Stimulated activated CD4-positive, alpha-beta T cell treated with anti-CD3 and anti-CD28 coated beads, Interleukin-4, amount 100 ng/mL, for 48 hours (primary cell): ENCODE measurements at regions not wholly inside any gene's neighbourhood (a gene's known extent, or its start where the extent isn't known, plus 50 kb on each side); places are given as distances from the start of the nearest gene placed in this dataset.
A peak's percentile ranks its signal among the peaks of the same experiment; 100 is the strongest.

Experiments used
- DNase-seq, 2 donors: peaks; one replicate each; pipeline ENCODE4 v3.0.0-alpha.2; 2020; ENCODE audit warnings: low read depth in 2 of 2

DNA sequence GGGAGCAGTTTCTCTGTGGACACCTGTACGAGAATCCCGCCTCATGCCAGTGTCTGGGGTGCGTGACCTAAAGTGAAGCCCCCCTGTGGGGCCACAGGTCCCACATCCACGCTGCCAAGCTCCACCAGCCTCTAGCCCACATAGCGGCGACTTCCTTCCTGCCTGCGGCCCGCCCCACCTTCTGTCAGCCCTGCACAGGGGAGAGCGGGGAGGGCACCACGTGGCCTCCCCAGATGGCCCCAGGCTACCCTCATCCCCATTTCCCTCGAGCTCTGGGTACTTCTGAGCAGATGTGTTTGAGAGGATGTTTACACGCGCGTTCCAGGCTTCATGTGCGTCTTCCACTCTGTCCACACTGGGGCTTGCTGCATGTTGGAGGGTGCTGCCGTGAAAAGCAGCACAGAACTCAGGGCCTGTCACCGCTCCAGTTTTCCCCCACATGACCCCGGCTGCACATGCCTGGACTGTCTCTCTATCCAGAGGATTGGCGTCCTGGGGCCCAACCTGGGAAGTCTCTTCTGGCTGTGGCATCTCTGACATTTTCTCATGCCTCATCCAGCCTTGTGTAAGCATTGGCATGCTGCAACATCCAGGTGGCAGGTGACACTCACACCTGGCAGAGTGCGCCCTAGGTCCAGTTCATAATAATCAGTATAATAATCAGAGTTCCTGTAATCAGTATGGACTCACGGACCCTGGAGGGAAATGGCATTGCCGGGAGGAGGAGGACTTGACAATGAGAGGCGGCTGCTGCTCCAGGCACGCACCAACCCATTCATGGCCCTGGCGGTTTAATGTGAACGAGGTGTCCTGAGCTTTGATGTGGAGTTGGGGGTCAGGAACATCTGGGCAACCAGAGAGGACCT lies 146.3 kb upstream of the TWIST2 start:
- no peak for DNase-seq

DNA sequence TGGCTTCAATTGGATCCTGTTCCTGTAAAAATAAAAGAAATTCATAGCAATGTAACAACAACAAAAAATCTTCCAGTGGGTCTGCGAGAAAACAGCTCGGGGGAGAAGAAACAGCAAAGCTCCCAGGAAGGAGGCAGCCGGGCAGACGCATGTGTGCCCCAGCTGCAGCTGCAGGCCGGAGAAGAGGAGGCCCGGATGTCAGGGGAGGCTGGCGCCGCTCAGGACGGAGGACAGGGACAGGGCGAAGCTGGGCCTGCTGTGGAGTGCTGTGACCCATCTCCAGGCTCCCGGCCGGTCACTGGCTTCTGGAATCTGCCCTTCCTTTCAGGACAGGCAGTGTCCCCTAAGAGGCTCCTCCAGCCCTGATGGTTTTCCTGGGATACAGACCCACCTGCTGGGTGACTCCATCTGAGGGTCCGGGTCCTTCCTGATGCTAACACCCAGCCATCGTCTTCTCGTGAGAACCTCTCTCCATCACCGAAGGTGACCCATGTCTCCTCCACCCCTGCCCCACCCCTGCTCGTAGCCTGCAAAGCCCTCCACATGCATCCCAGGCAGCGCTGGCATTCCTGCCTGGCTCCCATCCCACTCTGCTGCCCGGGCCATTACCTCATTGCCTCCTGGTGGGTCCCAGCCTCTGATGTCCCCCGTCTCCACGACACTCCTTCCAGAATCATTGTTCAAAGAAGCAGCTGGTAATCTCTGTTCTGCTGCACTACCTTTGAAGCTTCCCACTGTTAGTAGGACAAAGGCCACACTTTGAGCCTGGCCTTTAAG lies 145.4 kb upstream of the TWIST2 start:
- no peak for DNase-seq

DNA sequence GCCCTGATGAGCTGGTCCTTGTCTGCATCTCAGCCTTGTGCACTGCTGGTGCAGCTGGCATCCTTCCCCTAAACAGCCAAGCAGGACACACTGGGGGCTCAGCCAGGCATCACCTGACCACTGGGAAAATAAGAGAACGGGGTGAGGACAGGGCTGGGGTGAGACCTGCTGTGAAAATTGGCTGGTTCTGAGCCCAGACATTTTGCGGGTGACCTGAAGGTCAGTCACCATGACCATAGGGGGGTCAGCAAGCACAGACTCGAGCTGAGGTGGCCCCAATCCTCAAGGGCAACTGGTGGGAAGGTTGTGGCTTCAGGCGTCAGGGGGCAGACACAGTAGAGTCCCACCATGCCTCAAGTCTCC lies 144.9 kb upstream of the TWIST2 start:
- no peak for DNase-seq

DNA sequence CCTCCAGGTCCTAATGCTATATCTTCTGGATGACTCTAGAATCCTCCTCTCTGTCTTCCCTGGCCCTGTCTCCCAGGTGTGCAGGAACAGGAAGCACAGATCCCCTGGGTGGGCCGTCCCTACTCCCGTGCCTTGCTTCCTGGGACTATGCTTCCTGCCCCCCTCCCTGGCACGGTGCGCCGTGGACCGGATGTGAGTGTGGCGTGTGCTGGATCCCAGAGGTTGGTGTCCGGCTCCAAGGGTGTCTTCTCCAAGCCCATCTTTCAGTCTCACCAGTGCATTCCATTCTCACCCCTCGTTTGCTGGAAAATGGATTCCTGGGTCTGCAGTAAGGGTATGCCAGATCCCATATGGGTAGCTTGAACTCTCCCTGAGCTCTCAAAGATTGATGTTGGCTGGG lies 144.4 kb upstream of the TWIST2 start:
- DNase-seq: no peak

DNA sequence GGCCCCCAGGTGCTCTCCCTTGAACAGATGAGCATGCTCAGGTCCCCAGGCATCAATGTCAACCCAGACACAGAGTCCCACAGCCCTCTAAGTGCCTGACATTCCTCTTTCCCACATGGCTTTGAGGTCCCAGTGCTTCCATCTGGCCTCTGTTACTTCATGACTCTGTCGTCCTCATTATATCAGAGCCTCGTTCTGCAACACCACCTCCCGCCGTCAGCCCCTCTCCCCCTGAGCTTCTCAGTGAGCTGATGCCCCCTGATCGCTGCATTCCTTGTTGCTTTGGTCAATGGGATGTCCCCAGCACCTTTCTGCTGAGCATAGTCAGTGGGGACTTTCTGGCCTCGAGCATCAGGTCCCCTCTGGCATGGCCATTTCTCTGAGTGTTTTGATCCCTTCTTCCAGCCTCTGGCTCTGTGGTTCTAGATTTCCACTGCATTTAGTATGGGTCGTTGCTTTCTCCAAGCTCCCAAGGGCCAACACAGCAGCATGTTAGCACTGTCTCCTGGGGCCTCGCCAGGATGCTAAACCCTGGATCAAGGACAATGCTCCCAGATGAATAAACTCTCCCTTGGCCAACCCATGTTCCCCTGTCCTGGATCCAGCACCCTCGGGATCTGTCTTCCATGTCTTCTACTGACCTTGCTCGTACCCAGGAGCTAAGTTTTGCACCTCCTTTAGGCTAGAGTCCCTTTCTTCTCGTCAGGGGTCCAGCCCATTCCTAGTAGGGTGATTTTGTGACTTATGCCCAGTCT lies 143.2 kb upstream of the TWIST2 start:
- no peak for DNase-seq

DNA sequence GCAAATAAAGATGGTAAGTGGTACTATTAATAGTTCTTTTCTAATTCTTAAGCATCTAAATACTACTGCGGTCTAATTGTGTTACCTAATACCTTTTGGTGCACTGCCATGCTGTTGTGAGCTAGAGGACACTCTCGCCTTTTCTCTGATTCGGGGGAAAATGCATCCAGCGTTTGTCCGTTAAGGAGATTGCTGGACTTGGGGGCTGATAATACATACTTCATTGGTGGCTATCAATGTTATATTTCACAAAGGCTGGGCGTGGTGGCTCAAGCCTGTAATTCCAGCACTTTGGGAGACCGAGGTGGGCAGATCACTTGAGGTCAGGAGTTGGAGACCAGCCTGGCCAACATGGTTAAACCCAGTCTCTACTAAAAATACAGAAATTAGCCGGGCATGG lies 141.7 kb upstream of the TWIST2 start:
- DNase-seq: no peak

DNA sequence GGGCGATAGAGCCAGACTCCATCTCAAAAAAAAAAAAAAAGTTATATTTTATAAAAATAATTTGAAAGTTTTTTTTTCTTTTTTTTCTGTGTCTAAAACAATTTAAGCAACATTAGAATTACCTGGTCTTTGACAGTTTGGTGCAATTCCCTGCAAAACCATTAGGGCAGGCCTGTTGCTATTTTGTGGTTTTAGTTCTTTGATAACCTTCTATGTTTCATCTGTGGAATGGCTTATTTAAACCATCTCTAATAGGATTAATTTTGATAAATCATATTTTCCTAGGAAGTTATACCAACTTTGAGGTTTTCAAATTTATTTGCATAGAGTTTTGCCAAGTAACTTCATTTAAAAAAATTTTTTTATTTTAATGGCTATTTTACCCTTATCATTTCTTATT lies 141.2 kb upstream of the TWIST2 start:
- no peak for DNase-seq

DNA sequence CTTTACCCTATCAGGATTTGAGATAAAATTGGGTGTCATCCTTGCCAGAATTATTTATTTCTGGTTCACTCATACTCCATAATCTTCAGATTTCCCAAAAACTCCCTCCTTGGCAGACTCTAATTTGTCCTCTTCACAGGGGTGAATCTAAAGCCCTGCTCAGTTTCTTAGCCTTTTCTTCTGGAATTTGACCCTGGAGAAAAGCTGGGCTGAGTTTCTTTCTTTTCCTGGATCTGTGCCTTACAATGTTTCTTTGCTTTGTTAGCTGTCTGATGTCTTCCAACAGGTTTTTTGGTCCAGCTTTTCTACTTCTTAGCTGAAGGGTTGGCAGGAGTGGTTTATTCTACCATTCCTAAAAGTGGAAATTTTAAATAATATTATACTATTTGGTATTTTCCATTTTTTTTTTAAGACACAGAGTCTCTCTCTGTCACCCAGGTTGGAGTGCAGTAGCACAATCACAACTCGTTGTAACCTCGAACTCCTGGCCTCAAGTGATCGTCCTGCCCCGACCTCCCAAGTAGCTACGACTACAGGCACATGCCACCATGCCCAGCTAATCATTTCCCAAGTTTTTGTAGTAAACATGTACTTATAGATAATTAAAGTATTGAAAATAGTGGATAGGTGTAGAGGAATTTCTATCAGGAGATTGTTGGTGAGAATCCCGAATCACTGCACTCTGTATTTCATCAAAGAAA lies 138.4 kb upstream of the TWIST2 start:
- no peak for DNase-seq

DNA sequence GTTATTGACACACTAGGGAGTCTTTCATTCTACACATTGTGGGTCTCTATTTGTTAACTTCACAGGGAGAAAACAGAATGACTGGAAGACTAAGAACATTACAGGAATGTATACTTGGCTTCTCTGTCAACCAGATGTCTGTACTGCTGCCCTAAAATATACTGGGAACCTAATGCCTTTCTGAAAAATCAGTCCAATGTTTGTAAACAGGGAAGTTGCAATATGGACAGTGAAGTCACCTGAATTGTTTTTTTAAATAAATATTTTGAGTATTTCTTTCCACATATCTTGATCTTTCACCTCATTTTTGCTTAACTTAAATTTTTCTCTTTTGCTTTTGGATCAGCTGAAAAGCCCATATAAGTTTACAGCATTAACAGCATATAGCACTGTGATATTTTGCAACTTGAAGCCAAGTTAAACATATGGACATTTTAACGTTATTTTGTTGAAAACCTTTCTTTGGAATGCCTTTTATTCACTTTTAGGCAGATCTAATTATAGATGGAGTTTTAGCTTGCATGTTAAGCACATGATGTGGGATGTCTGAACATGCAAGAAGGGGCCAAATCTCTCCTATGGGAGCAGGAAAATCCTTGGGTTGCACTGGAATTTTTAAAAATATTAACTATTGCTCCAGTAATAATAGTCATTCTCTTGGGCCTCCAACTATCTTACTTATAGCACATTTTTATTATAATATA lies 137.7 kb upstream of the TWIST2 start:
- DNase-seq: no peak

DNA sequence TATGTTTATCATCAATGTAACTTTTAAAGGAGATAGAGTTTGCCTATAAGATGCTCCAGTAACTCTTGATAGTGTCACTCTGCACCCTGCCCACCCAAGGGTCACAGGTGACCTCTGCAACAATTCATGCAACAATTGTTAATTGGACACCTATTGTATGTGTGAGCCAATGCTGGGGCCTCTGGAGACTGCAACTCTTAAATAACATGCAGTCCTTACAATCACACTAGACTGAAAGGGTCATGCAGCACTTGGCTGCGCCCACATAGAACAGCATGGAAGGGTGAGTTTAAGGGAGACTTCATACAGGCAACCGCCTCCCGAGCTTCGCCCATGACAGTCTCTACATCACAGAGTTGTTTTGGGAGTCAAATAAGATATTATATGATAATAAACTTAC lies 137.1 kb upstream of the TWIST2 start:
- DNase-seq: no peak

DNA sequence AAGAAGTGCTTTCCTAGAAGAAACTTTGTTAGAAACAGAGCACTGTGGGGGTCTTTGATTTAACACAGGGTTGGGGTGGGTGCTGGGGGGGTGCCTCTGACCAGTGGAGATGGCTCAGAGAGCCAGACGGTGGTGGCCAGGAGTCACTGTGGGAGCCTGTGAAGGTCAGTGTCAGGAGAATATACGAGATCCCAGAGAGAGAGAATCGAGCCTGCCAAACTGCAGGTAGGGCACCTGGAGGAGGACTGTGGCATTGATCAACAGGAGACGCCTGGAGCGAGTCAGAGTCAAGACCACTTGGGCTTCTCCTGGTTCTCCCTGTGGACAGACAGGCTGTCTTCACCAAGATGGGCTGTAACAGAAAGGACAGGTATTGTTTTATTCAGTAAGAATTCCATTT lies 136.5 kb upstream of the TWIST2 start:
- DNase-seq: no peak

DNA sequence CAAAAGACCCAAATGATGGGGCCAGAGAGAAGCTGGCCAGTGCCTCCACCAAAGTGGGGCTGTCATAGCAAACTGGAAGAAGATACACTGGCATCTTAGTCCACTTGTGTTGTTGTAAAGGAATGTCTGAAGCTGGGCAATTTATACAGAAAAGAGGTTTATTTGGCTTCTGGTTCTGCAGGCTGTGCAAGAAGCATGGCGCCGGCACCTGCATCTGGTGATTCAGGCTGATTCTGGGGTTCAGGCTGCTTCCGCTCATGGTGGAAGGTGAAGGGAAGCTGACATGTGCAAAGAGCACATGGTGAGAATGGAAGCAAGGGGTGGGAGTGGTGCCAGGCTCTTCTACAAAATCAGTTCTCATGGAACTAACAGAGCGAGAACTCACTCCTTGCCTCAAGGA lies 135.9 kb upstream of the TWIST2 start:
- no peak for DNase-seq

DNA sequence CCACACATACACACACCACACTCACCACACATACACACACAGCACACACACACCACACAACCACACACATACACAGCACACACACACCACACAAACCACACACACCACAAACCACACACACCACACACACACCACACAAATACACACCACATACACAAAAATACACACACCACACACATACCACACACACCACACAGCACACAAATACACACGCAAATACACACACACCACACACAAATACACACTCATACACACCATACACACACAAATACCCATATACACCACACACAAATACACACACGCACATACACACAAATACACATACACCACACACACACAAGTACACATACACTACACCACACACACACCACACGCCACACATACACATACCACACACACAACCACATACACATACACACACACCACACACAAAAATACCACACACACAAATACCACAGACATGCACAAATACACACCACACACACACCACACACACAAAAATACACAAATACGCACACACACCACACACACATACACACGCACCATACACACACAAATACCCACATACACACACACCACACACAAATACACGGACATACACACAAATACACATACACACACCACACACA lies 134.6 kb upstream of the TWIST2 start:
- DNase-seq: no peak

DNA sequence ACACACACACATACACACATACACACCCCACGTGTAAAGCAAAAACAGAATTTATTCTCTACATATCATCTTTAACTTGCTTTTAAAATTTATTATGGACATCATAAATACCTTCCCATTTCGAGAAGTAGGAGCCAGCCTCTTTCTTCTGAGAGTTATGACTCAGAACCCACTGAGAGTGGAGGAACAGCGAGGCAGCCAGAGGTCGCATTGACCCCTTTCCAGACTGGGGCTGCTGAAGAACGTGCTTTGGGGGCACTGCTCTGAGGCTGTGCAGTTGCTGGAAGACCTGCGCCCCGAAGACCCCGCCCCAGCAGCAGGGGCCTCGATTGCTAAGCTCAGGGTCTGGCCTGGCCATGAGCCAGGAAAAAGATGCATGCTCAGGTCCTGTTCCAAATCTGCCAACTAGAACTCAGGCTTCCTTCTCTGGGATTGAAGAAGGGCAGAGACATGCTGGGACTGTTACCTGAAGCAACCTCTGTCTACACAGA lies 133.8 kb upstream of the TWIST2 start:
- DNase-seq: no peak

DNA sequence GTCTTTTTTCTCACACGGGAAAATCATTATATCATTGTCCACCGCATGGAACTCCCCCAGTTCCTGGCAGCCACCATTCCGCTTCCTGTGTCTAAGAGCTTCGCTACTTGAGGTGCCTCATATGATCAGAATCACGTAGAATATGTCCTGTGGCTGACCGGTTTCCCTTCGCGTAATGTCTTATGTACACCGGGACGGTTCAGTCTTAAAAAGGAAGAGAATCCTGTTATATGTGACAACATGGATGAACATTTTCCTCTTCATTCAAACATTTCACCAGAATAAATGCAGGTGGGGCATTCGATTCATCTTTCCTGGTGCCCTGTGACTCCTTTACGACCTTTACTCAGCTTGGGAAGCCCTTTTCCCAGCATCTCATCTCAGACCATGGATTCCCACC lies 131.7 kb upstream of the TWIST2 start:
- no peak for DNase-seq

DNA sequence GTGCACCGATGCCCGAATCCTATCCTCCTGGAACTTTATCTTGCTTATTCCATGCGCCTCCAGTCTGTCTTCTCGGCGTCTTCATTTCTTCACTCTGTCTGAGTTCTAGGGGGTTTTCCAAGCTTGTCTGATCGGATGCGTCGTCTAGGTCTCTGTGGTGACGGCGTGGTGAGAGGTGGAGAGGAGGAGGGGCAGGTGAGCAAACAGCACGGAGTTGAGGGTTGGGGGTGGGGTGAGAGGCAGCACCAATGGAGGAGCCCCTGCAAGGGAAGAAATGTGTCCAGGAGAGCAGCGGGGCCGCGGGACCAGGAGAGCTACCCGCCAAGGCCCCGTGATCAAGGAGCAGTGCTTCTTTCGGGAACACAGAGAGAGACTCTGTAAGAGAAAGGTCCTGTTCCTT lies 131.3 kb upstream of the TWIST2 start:
- no peak for DNase-seq

DNA sequence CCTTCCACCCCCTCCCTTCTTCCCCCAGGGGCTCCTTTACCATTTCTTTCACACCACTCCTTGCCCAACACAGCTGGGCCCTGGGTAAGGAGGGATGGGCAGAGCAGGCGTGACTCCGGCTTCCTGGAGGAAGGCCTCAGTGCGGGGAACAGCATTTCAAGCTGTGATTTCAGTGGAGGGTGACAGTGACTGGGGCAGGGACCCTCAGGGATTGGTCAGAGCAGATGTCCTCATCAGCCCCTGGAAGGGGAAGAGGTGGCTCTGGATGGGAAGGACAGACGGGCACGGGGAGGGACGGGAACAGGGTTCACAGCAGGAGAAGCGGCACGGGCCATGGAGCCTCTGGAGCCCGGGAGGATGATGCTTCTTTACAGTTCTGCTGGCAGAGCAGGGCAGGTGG lies 130.8 kb upstream of the TWIST2 start:
- DNase-seq: no peak

DNA sequence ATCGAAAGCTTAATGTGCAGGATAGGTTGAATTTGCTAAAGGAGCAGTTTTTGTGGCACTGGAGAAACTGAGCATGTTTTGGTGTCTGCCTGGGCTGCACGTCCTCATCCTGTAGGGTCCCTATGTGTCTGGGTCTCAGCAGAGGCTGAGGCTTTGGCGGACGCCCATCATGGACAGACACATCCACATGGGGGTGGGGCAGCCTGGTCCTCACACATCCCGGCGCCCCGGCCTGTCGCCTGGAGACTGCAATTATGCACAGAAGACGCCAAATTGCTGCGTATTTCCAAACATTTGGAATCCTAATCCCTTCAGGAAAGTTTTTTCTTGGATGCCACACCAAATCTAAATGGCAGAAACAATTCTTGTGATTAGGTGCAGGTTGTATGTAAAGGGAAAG lies 128.2 kb upstream of the TWIST2 start:
- no peak for DNase-seq

DNA sequence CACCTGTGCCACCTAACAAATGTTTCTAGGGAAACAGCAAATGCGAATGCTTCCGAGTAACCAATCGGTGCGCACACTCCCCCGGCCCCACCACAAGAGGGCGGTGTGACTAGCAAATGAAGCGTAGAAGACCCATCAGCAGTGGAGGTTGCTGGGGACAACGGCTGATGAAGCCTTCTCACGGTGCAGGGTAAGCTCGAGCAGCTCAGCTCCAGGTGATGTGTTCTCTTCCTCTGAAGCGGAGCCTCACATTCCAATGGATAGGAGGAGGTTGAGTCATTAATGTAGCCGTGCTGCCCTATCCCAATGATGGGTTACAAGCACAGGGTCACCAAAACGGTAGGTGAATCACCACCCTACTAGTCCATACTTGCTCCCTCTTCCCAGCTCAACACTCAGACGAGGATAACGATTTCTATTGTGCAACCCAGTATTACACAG lies 127.6 kb upstream of the TWIST2 start:
- DNase-seq: peak; percentile 31 to 63

DNA sequence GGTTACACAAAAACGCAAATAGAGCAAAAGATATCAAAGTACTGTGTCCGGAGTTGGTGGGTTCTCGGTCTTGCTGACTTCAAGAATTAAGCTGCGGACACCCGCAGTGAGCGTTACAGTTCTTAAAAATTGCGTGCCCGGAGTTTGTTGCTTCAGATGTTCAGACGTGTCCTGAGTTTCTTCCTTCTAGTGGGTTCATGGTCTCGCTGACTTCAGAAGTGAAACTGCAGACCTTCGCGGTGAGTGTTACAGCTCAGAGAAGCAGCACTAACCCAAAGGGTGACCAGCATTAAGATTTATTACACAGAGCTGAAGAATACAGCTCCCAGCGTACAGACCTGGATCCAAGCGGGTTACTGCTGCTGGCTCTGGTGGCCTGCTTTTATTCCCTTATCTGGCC lies 125.7 kb upstream of the TWIST2 start:
- no peak for DNase-seq

DNA sequence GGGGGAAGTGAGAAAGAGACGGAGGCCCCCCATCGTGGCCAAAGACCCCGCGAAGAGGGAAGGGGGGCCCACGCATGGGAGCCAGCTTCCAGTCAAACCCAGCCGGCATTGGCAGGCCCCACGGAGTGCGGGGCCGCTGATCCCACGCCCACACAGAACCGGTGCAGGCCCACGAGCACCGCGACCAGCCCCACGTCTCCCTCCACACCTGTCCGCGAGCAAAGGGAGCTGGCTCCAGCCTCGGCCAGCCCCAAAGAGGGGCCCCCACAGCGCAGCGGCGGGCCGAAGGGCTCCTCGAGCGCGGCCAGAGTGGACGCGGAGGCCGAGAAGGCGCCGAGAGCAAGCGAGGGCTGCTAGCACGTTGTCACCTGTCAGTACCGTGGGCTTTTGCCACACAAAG lies 125.0 kb upstream of the TWIST2 start:
- no peak for DNase-seq
